ENCODE measurements at regions not wholly inside any gene's neighbourhood (a gene's known extent, or its start where the extent isn't known, plus 50 kb on each side); places are given as distances from the start of the nearest gene placed in this dataset.

DNA sequence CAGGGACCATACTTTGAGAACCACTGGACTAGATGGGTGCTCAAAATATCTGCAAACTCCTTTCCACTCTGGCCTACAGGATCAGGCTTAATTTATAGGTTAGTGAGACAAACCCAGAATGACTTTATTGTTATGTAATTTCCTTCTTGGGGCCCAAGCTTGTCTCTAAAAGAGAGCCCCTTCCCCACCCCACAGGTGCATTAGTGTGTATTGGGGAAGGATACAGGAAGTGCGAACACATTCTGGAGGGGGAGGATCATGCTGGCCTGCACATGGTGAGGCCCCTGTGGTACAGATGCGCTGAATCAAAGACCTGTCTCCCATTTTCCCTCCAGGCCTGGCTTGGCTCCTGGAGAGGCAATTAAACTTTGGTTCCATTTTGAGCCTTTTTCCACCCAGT is 273.0 kb upstream of the LRTM1 start:
- TF ChIP-seq, protein P1, sequence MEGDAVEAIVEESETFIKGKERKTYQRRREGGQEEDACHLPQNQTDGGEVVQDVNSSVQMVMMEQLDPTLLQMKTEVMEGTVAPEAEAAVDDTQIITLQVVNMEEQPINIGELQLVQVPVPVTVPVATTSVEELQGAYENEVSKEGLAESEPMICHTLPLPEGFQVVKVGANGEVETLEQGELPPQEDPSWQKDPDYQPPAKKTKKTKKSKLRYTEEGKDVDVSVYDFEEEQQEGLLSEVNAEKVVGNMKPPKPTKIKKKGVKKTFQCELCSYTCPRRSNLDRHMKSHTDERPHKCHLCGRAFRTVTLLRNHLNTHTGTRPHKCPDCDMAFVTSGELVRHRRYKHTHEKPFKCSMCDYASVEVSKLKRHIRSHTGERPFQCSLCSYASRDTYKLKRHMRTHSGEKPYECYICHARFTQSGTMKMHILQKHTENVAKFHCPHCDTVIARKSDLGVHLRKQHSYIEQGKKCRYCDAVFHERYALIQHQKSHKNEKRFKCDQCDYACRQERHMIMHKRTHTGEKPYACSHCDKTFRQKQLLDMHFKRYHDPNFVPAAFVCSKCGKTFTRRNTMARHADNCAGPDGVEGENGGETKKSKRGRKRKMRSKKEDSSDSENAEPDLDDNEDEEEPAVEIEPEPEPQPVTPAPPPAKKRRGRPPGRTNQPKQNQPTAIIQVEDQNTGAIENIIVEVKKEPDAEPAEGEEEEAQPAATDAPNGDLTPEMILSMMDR (IDR thresholded peaks at IDR 0.05; ENCODE audit: insufficient read depth, low read length): no peak
- no peak overlapping the region for H3K4me3 ChIP-seq (ENCODE audit: low read depth, low read length)
- DNase-seq (ENCODE audit: low read depth): no peak

DNA sequence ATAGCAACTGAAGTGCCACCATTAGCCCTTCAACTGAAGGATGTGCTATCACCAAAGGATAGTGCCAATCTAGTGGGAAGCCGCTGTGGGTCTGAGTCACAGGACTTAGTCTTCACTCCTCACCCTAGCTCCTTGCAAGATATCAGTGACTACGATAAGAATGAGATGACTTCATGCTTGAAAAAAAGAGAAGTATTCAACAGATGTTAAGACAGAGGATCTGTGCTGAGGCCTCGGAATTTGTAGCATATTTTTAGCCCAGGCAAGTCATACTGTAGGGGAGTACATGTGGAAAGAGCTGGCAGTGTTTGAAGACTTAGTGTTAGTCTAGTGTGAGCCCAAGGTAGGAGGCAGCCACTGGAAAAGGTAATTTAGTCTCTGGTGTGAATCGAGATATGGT is 270.7 kb upstream of the LRTM1 start:
- no peak overlapping the region for H3K4me3 ChIP-seq (ENCODE audit: low read depth, low read length)
- peak; percentile 94 for DNase-seq (ENCODE audit: low read depth)
- TF ChIP-seq, protein P1 (IDR thresholded peaks at IDR 0.05; ENCODE audit: insufficient read depth, low read length): no peak

DNA sequence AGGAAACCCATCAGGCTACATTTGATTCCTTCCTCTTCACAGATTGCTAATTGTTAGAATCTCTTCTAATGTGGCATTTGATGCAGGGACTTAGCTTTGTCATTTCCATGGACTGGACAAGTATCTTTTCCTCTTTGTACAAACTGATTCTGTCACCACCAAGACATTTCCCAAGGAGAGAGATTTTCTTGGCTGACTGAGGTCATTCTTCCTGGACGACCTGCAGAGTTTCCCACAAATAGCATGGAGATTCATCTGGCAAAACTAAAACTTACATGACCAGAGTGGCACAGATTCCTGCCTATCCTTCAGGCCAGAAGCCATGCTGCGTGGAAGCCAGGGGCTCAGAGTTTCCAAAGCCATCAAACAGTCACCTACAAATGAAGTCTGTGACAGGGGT is 269.2 kb upstream of the LRTM1 start:
- TF ChIP-seq, protein P1 (IDR thresholded peaks at IDR 0.05; ENCODE audit: insufficient read depth, low read length): no peak

GRCh38 chr3:55196495-55196894 is 268.6 kb upstream of the LRTM1 start:
- no peak for DNase-seq (ENCODE audit: low read depth)
- no peak overlapping the region for H3K4me3 ChIP-seq (ENCODE audit: low read depth, low read length)
- TF ChIP-seq, protein P1 (IDR thresholded peaks at IDR 0.05; ENCODE audit: insufficient read depth, low read length): no peak

More for the DNA sequence above, 269.2 kb upstream of the LRTM1 start:
- DNase-seq (ENCODE audit: low read depth): no peak
- no peak overlapping the region for H3K4me3 ChIP-seq (ENCODE audit: low read depth, low read length)

DNA sequence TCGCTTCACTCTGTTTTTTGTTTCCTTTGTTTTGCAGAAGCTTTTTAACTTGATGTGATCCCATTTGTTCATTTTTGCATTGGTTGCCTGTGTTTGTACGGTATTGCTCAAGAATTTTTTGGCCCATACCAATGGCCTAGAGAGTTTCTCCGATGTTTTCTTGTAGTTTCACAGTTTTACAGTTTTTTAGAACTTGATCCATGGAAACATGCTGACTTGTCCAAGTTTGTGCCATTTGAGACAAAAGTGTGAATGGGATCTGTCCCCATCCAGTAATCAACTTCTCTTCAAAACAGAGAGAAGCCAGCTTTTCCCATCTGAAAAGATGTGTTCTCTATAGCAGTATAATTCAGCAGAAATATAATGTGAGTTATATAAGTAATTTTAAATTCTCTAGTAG is 266.5 kb upstream of the LRTM1 start:
- no peak for DNase-seq (ENCODE audit: low read depth)
- TF ChIP-seq, protein P1 (IDR thresholded peaks at IDR 0.05; ENCODE audit: insufficient read depth, low read length): no peak
- no peak overlapping the region for H3K4me3 ChIP-seq (ENCODE audit: low read depth, low read length)

GRCh38 chr3:55191911-55192775 is 264.3 kb upstream of the LRTM1 start:
- DNase-seq (ENCODE audit: low read depth): peak; percentile 80
- TF ChIP-seq, protein P1 (IDR thresholded peaks at IDR 0.05; ENCODE audit: insufficient read depth, low read length): no peak

More at GRCh38 chr3:55191911-55192775, 264.3 kb upstream of the LRTM1 start:
- H3K4me3 ChIP-seq (ENCODE audit: low read depth, low read length): no peak overlapping the region

All from fibroblast of the aortic adventitia (primary cell).